ENCODE measurements at regions not wholly inside any gene's neighbourhood (a gene's known extent, or its start where the extent isn't known, plus 50 kb on each side); places are given as distances from the start of the nearest gene placed in this dataset.

- DNase-seq (ENCODE audit: low read depth in 2 of 3, low spot score in 1 of 3) = no peak
Measured at GRCh38 chr13:26942184-26942583, 181.6 kb upstream of the GPR12 start.

DNA sequence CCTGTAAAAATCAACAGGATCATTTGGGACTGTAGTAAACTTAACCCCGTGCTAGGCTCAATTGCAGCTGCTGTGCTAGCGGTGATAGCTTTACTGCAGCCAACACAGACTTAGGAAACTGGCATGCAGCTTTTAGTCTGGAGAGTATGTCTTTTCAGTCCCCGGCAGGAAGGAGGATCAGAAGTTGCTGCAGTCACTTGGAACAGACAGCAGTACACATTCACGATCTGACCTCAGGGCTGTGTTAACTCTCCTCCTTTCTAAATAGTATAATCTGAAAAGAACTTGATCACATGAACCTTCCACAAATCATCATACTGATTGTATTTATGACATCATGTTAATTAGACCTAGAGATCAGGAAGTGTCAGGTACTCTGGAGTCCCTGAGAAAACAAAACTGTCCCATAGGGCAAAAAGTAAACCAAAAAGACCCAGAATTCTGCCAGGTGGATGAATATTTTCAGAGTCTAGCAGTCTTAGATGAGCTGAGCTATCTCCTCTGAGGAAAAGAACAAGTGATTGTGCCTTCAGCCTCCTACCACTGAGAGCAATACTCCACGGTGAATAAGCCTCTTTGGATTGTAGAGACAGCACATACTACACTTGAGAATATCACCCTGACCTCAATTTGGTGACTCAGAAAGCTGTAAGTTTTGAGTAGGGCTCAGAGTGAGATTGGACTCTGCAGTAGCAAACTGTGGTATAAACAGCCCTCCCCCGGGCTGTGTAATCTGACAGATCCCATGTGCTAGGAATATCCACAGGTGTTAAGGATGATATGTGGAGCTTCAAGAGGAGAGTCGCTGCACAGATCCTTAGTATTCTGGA lies 181.0 kb upstream of the GPR12 start:
- peak in 1 of 3 donors; percentile 7 for DNase-seq (ENCODE audit: low read depth in 2 of 3, low spot score in 1 of 3)

DNA sequence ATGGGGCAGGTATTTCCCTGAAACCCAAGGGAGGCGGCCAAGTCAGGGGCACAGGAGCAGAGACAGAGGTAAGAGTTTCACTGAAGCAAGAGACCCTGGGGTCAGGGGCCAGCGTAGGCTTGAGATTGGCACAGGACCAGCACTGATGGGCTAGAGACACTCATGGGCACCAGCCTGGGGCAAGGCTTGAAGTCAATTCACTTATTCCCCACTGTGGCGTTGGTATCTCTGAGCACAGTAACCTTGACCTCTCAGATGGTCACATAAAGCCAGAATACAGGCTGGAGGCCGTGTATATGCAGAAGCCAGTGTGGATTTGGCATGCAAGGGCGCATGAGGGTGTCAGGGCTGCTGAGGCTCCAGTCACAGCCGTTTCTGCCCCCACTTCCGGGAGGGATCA lies 173.5 kb upstream of the GPR12 start:
- DNase-seq (ENCODE audit: low read depth in 2 of 3, low spot score in 1 of 3) = no peak

GRCh38 chr13:26932465-26932864 lies 171.9 kb upstream of the GPR12 start:
- no peak for DNase-seq (ENCODE audit: low read depth in 2 of 3, low spot score in 1 of 3)

DNA sequence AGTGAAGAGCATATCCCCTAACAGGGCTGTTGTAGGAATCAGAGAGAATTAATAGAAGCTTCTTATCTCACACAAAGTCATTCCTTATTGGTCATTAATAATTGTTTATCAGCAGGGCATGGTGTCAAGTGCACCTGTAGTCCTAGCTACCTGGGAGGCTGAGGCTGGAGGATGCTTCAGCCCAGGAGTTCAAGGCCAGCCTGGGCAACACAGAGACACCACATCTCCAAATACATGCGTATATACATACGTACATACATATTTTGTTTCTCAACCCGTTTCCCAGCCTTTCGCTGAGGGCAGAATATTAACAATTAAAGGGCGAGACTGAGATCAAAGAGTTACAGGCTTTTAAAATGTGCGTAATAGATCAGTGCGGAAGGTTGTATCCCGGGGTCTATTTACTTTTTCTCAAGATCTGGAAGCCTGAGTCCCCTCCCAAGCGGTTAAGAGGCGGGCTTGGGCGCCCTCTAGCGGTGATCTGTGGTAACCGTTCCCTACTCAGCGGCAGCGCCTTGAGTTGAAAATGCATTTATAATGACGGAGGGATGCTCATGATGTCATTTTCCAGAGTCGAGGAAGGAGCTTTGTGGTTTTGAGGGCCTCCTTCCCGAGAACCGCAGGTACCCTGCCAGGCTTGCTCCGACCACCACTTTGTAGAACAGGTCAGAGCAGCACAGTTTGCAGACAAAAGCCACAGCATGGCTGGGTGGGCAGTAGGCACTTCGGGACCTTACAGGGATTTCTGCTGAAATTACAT lies 169.6 kb upstream of the GPR12 start:
- DNase-seq (ENCODE audit: low read depth in 2 of 3, low spot score in 1 of 3) = peak; percentile 36 to 68 (median 62)

DNA sequence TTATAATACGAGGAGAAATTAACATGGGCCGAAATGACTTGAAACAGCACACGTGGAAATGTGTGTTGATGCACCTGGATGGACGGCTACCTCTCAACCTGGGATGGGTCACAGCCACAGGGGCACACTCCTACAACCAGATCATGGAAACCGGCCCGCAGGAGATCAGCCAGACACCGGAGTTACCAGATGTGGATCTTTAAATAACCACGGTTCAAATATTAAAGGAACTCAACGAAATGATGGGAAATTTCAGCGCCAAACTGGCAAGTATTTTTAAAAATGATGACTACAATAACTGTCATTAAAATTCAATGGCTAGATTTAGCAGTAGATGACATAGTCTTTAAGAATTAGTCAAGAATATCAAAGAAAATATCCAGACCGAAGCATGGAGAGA lies 166.9 kb upstream of the GPR12 start:
- no peak for DNase-seq (ENCODE audit: low read depth in 2 of 3, low spot score in 1 of 3)

GRCh38 chr13:26926371-26926770 lies 165.8 kb upstream of the GPR12 start:
- DNase-seq (ENCODE audit: low read depth in 2 of 3, low spot score in 1 of 3) = no peak

DNA sequence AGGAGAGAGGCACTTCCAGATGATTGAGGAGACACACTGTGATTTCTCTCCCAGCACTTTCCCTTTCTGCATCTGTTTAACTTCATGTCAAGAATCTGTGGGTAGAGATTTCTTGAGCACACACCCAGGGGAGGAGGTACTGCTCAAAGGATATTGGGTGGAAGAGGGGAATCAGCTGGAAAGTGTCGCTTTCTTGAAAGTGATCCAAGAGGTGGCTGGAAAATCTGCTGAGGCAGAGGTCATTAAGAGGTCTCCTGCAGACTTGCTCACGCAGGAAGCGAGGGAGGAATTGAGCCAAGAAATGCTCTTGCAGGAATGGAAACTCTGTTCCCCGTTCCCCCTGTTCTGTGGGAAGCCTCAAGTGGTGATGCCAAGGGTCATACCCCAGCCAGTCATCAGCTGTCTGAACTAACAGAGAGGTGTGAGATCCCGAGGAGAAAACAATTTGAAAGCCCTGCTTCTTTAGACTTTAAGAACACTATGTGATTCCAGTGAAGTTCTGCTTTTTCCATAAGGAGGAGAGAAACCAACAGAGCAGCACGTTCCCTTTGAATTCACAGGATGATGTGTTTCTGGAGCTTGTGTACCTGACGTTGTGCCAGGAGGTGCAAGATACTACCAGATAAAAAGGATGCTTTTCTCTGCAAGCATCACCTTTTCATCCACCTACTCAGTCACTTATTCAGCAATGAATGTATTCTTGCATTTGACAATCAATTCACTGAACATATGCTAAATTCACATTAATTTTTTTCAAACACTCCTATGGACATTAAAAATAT lies 163.4 kb upstream of the GPR12 start:
- no peak for DNase-seq (ENCODE audit: low read depth in 2 of 3, low spot score in 1 of 3)

- no peak for DNase-seq (ENCODE audit: low read depth in 2 of 3, low spot score in 1 of 3)
Measured at GRCh38 chr13:26921918-26922317, 161.3 kb upstream of the GPR12 start.

DNA sequence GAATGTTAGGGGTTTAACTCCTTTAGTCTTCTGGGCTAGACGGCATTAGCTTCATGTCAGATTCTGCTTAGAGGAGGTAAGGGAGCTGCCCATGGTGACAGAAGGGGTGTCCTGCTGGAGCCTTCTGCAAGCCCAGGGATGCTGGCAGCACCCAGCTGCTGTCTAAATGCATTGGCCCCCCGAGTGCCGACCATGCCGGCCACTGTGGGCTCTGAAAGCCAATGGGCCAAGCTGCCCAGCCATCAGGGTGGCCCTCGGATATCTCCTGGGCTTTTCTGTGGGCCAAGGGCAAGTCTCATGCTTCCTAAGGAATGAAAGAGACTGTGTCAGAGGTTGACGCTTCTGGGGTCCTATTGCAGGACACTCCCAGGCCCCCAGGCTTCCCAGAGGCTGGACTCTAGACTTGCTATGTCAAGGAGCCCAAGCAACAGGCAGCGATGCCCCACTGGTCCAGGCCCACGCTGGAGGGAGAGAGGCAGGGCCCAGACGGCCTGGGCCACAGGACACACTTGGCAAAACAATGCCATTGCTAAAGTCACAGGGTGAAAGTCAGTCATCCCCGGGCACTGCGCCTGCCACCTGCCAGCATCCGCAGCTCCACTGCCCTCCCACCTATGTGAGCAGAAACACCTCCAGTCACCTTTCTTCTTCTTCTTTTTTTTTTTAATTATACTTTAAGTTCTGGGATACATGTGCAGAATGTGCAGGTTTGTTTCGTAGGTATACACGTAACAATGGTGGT lies 160.2 kb upstream of the GPR12 start:
- DNase-seq (ENCODE audit: low read depth in 2 of 3, low spot score in 1 of 3) = no peak

- DNase-seq (ENCODE audit: low read depth in 2 of 3, low spot score in 1 of 3) = no peak
Measured at GRCh38 chr13:26919732-26920131, 159.1 kb upstream of the GPR12 start.

DNA sequence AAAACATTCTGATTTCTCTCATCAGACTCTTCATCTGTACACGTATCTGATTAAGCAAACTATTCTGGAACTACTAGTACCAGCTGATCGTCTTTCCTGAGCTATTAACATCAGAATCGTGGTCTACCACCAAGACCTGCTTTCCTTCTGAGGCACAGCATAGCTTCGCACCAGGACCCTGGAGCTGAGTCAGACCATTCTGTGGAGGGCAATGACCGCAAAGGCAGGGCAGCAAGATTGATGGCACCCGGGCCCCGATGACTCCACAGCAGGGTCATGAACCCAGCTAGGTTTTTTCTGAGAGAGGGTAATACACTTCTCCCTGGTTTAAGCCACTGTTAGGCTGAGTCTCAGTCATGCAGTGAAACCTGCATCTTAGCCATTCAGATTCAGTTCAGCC lies 158.7 kb upstream of the GPR12 start:
- no peak for DNase-seq (ENCODE audit: low read depth in 2 of 3, low spot score in 1 of 3)

GRCh38 chr13:26914624-26915023 lies 154.0 kb upstream of the GPR12 start:
- no peak for DNase-seq (ENCODE audit: low read depth in 2 of 3, low spot score in 1 of 3)

DNA sequence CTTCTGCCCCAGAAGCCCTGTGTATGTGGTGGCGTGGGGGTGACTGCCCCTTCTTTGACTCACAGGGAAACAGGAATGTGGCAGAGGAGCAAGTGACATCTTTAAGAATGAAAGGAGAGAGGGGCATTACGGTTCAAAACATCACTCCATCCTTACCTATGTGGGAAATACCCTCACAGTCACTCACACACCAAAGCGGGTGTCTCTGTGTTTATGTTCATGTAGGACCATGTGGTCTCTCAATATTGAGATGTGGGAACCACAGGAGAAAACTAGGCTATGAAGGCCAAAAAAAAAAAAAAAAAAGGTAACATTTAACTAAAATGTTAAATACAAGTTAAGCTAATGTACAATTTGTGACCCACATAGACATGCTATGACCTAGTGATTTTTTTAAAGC lies 153.6 kb upstream of the GPR12 start:
- DNase-seq (ENCODE audit: low read depth in 2 of 3, low spot score in 1 of 3) = no peak

GRCh38 chr13:26910754-26911465 lies 150.3 kb upstream of the GPR12 start:
- DNase-seq (ENCODE audit: low read depth in 2 of 3, low spot score in 1 of 3) = no peak

DNA sequence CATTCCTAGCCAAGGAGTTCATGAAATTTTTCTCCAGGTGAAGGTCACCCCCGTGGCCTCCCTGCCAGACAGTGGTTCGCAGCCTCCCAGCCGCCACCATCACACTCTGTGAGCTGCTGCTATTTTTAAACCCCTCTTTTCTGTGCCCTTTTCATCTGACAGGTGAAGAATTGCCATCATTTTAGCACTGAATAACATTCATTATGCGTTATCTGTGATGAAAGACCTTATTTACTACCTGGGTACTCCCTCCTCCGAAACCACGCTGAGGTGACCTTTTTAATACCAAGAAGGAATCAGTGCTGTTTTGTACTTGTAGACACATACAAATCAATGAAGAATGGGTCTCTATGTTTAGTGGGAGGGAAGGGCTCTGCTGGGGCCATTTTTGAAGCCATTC lies 148.9 kb upstream of the GPR12 start:
- no peak for DNase-seq (ENCODE audit: low read depth in 2 of 3, low spot score in 1 of 3)

GRCh38 chr13:26908126-26908525 lies 147.5 kb upstream of the GPR12 start:
- no peak for DNase-seq (ENCODE audit: low read depth in 2 of 3, low spot score in 1 of 3)

DNA sequence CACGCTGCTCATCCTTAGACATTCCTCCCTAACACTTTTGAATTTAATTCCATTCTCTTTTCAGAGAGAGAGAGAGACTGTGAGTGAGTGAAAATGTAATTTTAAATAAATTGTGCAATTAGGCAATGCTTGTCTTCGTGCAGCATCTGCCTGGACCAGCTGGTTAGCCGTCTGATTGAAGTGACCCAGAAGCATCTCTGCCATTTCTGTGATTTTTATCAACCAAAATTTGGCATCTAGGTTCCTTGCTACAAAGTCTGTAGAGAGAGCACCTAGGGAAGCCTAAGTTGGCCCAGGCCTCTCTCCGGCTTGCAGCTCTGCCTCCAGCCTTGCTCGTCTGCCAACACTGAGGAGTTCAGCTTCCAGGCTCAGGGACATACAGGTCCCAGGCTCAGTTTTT lies 138.6 kb upstream of the GPR12 start:
- no peak for DNase-seq (ENCODE audit: low read depth in 2 of 3, low spot score in 1 of 3)

GRCh38 chr13:26897706-26898550 lies 137.3 kb upstream of the GPR12 start:
- no peak for DNase-seq (ENCODE audit: low read depth in 2 of 3, low spot score in 1 of 3)
